ENCODE measurements at regions not wholly inside any gene's neighbourhood (a gene's known extent, or its start where the extent isn't known, plus 50 kb on each side); places are given as distances from the start of the nearest gene placed in this dataset.

GRCh38 chr4:110994781-110995180 is 371.9 kb upstream of the PITX2 start:
- TF ChIP-seq CTCF (IDR thresholded peaks at IDR 0.05; ENCODE audit: borderline replicate concordance, extremely low read depth, low read length, poor library complexity, severe bottlenecking) = no peak
- TF ChIP-seq EZH2 (IDR thresholded peaks at IDR 0.05; ENCODE audit: borderline replicate concordance, low read depth, low read length, severe bottlenecking) = no peak

All from DND-41 (cell line).